Vagina (tissue), 2 donors: ENCODE measurements at regions not wholly inside any gene's neighbourhood (a gene's known extent, or its start where the extent isn't known, plus 50 kb on each side); places are given as distances from the start of the nearest gene placed in this dataset.

Source experiments
- POLR2AphosphoS5 ChIP-seq, 2 donors: sonication (generic); formaldehyde crosslinking; IDR thresholded peaks; one replicate each; pipeline ENCODE4 v1.9.0; 2017; ENCODE audit warnings: antibody characterized with exemption in 2 of 2, mild to moderate bottlenecking in 2 of 2, low read depth in 1 of 2; ENCODE audit not compliant: insufficient read depth in 1 of 2
- TF ChIP-seq, protein P1 (sequence below), 3 experiments: fragments of 450-650 bp in 2 of 3; fragments of 200-600 bp in 1 of 3; sonication (generic) in 1 of 3; IDR thresholded peaks; one replicate each; pipeline ENCODE4 v1.5.1; 2017 to 2019; ENCODE audit warnings: antibody characterized with exemption in 3 of 3, mild to moderate bottlenecking in 2 of 3, moderate library complexity in 2 of 3

DNA sequence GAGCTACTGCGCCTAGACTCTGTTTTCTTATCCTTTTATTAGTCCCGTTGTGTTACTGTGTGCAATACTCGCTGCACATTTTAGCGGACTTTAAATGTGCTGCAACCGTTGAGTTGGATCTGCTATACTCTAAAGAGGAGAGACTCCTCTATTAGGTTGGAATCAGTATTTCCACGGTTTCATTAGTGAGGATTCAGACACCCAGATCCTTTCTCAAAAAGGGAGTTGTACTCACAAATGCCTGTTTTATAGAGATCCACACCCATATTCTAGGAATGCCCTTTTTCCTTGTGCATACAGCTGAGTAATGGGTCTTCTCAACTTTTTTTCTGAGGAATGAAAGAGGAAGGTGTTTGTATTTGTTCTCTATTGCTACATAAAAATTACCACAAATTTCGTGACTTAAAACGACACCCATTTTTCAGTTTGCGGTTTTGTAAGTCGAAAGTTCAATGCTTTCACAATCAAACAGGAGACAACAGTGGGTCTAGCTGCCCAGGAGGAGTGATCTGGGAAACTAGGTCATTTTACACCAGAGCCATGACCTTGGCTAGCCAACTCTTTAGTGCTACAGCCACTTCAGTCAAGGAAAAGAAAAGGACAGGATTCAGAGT is 52.8 kb upstream of the SLC44A1 start:
- TF ChIP-seq, protein P1, sequence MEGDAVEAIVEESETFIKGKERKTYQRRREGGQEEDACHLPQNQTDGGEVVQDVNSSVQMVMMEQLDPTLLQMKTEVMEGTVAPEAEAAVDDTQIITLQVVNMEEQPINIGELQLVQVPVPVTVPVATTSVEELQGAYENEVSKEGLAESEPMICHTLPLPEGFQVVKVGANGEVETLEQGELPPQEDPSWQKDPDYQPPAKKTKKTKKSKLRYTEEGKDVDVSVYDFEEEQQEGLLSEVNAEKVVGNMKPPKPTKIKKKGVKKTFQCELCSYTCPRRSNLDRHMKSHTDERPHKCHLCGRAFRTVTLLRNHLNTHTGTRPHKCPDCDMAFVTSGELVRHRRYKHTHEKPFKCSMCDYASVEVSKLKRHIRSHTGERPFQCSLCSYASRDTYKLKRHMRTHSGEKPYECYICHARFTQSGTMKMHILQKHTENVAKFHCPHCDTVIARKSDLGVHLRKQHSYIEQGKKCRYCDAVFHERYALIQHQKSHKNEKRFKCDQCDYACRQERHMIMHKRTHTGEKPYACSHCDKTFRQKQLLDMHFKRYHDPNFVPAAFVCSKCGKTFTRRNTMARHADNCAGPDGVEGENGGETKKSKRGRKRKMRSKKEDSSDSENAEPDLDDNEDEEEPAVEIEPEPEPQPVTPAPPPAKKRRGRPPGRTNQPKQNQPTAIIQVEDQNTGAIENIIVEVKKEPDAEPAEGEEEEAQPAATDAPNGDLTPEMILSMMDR (IDR thresholded peaks at IDR 0.05): no peak
- TF ChIP-seq POLR2AphosphoS5 (IDR thresholded peaks at IDR 0.05; ENCODE audit: insufficient read depth in 1 of 2, low read depth in 1 of 2): peak in 1 of 2 donors; percentile 20
